CD4-positive, alpha-beta T cell treated with Interleukin-17A for 4 hours (primary cell): ENCODE measurements at regions not wholly inside any gene's neighbourhood (a gene's known extent, or its start where the extent isn't known, plus 50 kb on each side); places are given as distances from the start of the nearest gene placed in this dataset.

Experiments used
- DNase-seq: peaks from one replicate; pipeline ENCODE4 v3.0.0-alpha.2; 2020; ENCODE audit warnings: mixed read lengths

DNA sequence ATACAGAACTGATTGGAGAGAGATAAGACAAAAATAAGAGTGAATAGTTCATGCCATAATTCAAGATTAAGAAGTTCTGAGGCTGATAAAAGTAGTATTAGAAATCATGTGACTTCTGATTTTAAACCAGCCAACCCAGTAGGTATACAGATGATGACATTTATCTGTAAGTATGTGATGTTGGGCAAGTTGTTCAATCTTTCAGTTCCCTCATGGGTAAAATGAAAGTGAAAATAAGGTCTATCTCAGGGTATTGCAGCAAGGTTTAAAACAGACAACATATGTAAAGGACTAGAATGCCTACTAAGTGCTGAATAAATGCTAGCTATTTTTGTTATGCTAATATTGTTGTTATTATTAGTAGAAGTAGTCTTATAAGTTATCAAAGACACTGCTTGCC lies 1055.7 kb downstream of the NAALADL2 start:
- no peak for DNase-seq

DNA sequence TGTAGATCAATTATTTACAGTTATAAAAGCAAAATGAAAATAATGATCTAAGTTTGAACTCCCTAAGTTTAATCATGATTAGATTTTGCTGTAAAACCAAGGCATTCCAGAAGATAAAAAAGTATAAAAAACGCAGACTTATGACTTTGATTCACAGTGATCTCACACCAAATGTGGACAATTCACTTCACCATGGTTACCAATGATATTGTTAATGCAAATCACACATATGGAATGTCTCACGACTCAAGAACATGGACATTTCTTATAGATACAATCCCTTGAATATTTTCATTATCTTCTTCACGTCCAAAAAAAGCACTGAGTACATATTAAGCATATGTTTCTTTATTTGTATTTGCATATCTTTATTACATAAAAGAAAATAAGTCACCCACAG lies 1054.2 kb downstream of the NAALADL2 start:
- DNase-seq: no peak

- no peak for DNase-seq
Observed at GRCh38 chr3:175911937-175912336, 1052.8 kb downstream of the NAALADL2 start.

DNA sequence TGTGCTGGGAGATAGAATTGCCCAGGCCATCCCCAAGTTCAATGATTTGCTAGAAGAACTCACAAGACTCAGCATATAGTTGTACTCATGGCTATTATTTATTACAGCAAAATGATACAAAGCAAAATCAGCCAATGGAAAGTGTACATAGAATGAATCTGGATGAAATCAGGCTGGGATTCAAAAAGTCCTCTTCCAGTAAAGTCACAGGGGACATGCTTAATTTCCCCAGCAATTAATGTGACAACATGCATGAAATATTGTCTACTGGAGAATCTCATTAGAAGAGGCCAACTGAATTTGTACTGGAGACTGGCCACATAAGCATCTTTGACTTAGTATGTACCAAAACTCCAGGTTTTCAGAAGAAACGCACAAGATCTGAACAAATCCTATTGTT lies 1043.1 kb downstream of the NAALADL2 start:
- DNase-seq: no peak

DNA sequence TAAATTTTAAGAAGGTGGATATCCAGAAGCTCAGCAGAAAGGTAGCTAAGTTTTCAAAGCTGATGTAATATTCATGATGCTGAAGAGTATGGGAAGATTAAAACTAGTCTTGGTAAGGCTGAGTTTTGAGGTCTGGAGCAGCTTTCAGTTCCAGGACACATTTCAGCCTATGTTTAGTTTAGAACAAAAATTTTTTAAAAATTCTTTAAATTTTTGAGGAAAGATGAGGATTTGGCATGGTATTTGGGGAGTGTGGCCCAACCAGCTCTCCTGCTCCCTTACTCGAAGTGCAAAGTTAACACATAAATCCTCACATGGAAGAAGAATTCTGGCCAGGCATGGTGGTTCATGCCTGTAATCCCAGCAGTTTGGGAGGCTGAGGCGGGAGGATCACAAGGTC lies 1039.1 kb downstream of the NAALADL2 start:
- DNase-seq: no peak

DNA sequence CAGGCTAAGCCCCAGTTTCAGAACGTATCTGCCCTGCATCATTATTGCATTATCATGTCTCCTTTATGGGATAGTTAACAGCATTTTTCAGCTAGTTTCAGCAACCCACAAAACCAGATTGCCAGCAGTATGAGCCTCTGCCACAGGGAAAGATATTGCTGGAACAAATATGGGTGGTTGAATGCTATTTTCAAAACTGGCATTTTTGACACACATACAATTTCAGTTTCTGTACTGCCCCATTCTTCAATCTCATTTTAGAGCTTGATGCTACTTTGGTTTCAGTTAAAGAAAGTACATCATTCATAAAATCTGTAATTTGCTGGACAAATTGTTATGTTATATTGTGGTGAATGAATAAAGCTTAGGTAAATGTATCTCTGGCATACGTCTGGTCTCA lies 1037.5 kb downstream of the NAALADL2 start:
- no peak for DNase-seq

DNA sequence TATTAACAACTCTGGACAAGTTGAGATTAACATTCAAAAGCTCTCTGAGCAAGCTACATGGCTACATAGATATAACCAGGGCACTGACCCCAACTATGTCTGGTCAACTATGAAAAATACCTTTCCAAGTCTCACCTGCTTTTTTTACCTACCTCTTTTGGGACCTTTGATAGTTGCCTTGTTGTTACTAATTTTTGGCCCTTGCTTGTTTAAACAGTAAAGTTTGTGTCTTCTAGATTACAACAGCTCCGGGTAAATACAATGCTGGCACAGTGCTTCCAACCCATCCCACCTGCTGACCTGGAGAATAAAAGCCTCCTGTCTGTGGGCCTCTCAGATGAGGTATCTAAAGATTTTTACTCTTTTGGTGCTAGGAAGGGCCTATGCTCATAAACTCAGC lies 1036.6 kb downstream of the NAALADL2 start:
- no peak for DNase-seq

- no peak for DNase-seq
Observed at GRCh38 chr3:175893566-175893965, 1034.4 kb downstream of the NAALADL2 start.

GRCh38 chr3:175890066-175890465 lies 1030.9 kb downstream of the NAALADL2 start:
- DNase-seq: no peak

DNA sequence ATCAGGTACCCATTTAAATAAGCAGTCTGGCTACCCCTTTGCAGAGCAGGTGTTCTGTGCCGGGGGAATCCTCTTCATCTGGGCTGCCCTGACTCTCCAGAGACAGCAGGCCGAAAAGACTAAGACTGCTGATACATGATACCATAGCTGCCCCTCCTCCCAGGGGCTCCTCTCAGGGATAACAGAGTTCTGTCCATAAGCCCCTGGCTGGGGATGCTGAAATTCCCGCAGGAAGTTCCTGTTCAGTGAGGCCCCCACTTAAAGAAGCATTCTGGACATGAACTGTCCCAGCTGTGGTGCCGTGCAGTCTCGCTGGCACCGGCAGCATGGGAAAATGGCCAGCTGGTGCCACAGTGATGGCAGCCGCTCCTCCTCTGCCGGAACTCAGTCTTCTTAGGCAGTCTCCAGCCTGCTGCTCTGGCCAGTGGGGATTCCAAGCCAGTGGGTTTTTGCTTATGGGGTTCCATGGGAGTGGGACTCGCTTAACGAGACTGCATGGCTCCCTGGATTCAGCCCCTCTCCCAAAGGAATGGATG lies 1026.2 kb downstream of the NAALADL2 start:
- DNase-seq: no peak

GRCh38 chr3:175879417-175879816 lies 1020.3 kb downstream of the NAALADL2 start:
- no peak for DNase-seq

DNA sequence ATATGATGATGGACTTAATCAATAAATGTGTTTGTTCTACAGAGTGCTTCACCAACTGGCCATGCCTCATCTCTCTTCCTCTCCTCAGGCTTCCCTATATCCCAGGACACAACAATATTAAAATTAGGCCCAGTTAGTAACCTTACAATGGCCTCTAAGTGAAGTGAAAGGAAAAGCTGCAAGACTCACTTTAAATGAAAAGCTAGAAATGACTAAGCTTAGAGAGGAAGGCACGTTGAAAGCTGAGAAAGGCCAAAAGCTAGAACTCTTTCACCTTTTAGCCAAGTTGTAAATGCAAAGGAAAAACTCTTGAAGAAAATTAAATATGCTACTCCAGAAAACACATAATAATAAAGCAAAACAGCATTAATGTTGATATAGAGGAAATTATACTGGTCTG lies 1010.3 kb downstream of the NAALADL2 start:
- DNase-seq: no peak

DNA sequence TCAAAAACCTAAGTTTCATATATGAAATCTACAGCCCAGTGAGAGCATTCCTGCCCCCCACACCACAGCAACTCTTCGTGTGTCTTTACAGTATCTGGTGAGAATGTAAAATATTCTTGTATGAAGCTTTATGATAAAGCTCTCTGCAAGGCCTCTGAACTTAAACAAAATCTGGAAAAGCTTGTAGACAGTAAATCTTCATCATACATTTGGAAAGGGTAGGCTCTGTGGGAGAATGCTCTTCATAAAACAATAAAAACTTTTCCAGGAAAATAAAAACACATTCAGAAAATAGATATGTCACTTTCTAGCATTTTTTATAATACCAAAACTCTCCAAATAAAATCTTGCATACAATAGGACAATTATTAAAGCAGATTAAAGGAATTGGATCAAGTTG lies 1009.5 kb downstream of the NAALADL2 start:
- DNase-seq: no peak

DNA sequence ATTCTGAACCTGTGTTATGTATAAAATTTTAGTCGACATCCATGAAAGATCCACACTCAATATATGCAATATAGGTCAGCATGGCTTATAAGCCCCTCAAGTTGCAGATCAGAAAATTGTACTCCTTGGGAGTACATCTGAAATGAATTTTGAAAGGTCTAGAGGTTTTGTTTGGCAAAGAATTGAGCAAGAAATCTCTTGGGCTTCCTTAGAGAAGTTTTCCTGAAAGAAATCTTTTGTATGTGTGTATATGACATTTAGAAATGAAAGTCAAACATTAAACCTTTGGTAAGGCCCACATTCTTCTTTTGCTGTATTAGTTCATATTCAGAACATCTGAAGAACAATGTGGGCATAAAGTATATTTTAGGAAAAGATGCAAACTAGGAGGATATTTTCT lies 1006.6 kb downstream of the NAALADL2 start:
- DNase-seq: no peak

DNA sequence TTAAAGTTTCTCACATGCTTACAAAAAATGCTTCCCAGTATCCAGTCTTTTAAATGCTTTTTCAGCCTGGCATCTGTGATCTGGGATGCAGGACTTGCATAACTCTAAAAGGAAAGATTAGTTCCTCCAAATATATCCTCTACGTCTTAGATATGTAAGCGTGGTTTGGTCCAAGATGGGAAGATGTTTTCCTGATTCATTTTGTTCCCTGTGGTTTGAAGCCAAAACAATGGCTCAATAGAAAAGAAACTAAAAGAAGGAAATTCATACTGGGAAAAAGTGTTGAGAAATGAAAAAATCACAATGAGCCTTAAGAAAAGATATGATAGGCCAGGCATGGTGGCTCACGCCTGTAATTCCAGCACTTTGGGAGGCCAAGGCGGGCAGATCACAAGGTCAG lies 1002.8 kb downstream of the NAALADL2 start:
- DNase-seq: no peak
